H1 (cell line): ENCODE measurements at regions not wholly inside any gene's neighbourhood (a gene's known extent, or its start where the extent isn't known, plus 50 kb on each side); places are given as distances from the start of the nearest gene placed in this dataset.

Experiments used
- EZH2 ChIP-seq: fragments of 200-600 bp; sonication (generic); IDR thresholded peaks from 2 replicates; pipeline ENCODE4 v1.7.1; 2012; ENCODE audit warnings: low read depth, mild to moderate bottlenecking, moderate library complexity, low read length, inconsistent platforms; ENCODE audit not compliant: severe bottlenecking
- GABPA ChIP-seq: IDR thresholded peaks from 2 replicates; pipeline ENCODE4 v1.6.1; 2011; ENCODE audit warnings: mild to moderate bottlenecking, low read length, moderate library complexity, borderline replicate concordance; ENCODE audit not compliant: insufficient read depth
- TF ChIP-seq, protein P1 (sequence below): IDR thresholded peaks from 2 replicates; pipeline ENCODE4 v1.6.1; 2011; ENCODE audit warnings: low read depth, mild to moderate bottlenecking, low read length; ENCODE audit not compliant: insufficient read depth

- TF ChIP-seq EZH2 (no peak), GABPA (no peak)
- TF ChIP-seq, protein P1, sequence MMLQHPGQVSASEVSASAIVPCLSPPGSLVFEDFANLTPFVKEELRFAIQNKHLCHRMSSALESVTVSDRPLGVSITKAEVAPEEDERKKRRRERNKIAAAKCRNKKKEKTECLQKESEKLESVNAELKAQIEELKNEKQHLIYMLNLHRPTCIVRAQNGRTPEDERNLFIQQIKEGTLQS = no peak
These were observed 362.9 kb downstream of the EMP1 start (continued) for GRCh38 chr12:13559318-13559978.
